RWPE2 (cell line): ENCODE measurements at regions not wholly inside any gene's neighbourhood (a gene's known extent, or its start where the extent isn't known, plus 50 kb on each side); places are given as distances from the start of the nearest gene placed in this dataset.

Experiments
- ATAC-seq: fragments of 200-7000 bp; cut with Tn5 transposase; 3 replicates; pipeline ENCODE4 v1.9.1; 2021; ENCODE audit warnings: low read depth
- DNase-seq: peaks from one replicate; pipeline ENCODE4 v3.0.0-alpha.2; 2020; ENCODE audit warnings: low spot score
- H3K27ac ChIP-seq: fragments of 450-650 bp; 2 replicates; pipeline ENCODE4 v1.5.1; 2017; ENCODE audit warnings: mild to moderate bottlenecking; ENCODE audit not compliant: poor library complexity, severe bottlenecking
- H3K27me3 ChIP-seq: fragments of 250-450 bp; sonication (Bioruptor Pico); 2 replicates; pipeline ENCODE4 v1.5.1; 2021; ENCODE audit warnings: mild to moderate bottlenecking, moderate library complexity; ENCODE audit not compliant: insufficient read depth, poor library complexity, severe bottlenecking
- H3K36me3 ChIP-seq: fragments of 250-450 bp; sonication (Bioruptor Pico); 2 replicates; pipeline ENCODE4 v1.5.1; 2020; ENCODE audit warnings: low read depth, mild to moderate bottlenecking, moderate library complexity
- H3K4me1 ChIP-seq: fragments of 250-450 bp; sonication (Bioruptor Pico); 2 replicates; pipeline ENCODE4 v1.5.1; 2021; ENCODE audit warnings: mild to moderate bottlenecking, moderate library complexity; ENCODE audit not compliant: insufficient read depth, poor library complexity, severe bottlenecking
- H3K4me3 ChIP-seq: fragments of 250-450 bp; sonication (Bioruptor Pico); 2 replicates; pipeline ENCODE4 v1.5.1; 2021; ENCODE audit warnings: mild to moderate bottlenecking, moderate library complexity; ENCODE audit not compliant: severe bottlenecking
- H3K9me3 ChIP-seq: fragments of 250-450 bp; sonication (Bioruptor Pico); 2 replicates; pipeline ENCODE4 v1.5.1; 2021; ENCODE audit warnings: mild to moderate bottlenecking, moderate library complexity; ENCODE audit not compliant: severe bottlenecking
- TF ChIP-seq, protein P1 (sequence below): fragments of 450-650 bp; IDR thresholded peaks from one replicate; pipeline ENCODE4 v1.5.1; 2017; ENCODE audit warnings: mild to moderate bottlenecking, moderate library complexity; ENCODE audit not compliant: poor library complexity, severe bottlenecking

GRCh38 chr9:20012232-20012631, 223.4 kb upstream of the SLC24A2 start:
- H3K36me3 ChIP-seq, result no peaks in the 10 kb centered on the region
- H3K27me3 ChIP-seq, result no peaks in the 10 kb centered on the region
- ATAC-seq (no peak), DNase-seq (no peak)
- no peaks in the 10 kb centered on the region for H3K9me3 ChIP-seq
- H3K4me3 ChIP-seq, result no peak overlapping the region
- TF ChIP-seq, protein P1, sequence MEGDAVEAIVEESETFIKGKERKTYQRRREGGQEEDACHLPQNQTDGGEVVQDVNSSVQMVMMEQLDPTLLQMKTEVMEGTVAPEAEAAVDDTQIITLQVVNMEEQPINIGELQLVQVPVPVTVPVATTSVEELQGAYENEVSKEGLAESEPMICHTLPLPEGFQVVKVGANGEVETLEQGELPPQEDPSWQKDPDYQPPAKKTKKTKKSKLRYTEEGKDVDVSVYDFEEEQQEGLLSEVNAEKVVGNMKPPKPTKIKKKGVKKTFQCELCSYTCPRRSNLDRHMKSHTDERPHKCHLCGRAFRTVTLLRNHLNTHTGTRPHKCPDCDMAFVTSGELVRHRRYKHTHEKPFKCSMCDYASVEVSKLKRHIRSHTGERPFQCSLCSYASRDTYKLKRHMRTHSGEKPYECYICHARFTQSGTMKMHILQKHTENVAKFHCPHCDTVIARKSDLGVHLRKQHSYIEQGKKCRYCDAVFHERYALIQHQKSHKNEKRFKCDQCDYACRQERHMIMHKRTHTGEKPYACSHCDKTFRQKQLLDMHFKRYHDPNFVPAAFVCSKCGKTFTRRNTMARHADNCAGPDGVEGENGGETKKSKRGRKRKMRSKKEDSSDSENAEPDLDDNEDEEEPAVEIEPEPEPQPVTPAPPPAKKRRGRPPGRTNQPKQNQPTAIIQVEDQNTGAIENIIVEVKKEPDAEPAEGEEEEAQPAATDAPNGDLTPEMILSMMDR, result no peak
- H3K27ac ChIP-seq, result no peak overlapping the region
- H3K4me1 ChIP-seq, result no peaks in the 10 kb centered on the region

- no peak for ATAC-seq
- no peak overlapping the region for H3K27ac ChIP-seq
- no peaks in the 10 kb centered on the region for H3K9me3 ChIP-seq
- H3K27me3 ChIP-seq, result no peaks in the 10 kb centered on the region
- H3K4me1 ChIP-seq, result no peaks in the 10 kb centered on the region
- DNase-seq, result no peak
- no peak overlapping the region for H3K4me3 ChIP-seq
- TF ChIP-seq, protein P1, result no peak
- no peaks in the 10 kb centered on the region for H3K36me3 ChIP-seq
Measured at GRCh38 chr9:20009606-20010005, 220.8 kb upstream of the SLC24A2 start.

DNA sequence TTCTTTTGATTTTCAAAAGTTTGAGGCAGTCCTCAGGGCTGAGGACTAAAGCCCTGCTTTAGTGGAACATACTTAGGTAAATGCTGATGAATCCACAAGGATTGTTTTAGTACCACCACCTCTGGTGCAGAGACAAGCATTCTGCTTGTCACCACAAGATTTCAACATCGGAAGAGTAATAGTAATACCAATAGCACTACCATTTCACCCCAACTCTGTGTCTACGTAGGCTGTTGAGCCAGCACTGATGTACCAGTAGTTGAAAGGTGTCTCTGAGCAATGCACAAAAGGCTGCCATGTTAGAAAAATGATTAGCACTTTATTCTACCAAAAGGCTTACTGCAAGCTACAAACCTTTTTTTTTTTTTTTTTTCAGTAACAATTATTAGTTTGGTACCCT, 213.2 kb upstream of the SLC24A2 start:
- no peaks in the 10 kb centered on the region for H3K27me3 ChIP-seq
- DNase-seq (no peak), ATAC-seq (no peak)
- no peak overlapping the region for H3K27ac ChIP-seq
- peaks cover 25% of the 10 kb centered on the region for H3K4me1 ChIP-seq
- no peak overlapping the region for H3K4me3 ChIP-seq
- no peaks in the 10 kb centered on the region for H3K9me3 ChIP-seq
- TF ChIP-seq, protein P1, result no peak
- H3K36me3 ChIP-seq, result no peaks in the 10 kb centered on the region

GRCh38 chr9:20001058-20001457, 212.2 kb upstream of the SLC24A2 start:
- Histone ChIP-seq H3K27ac (no peak overlapping the region), H3K9me3 (no peaks in the 10 kb centered on the region), H3K4me3 (no peak overlapping the region), H3K4me1 (peaks cover 25% of the 10 kb centered on the region), H3K36me3 (no peaks in the 10 kb centered on the region), H3K27me3 (no peaks in the 10 kb centered on the region)
- DNase-seq, result no peak
- TF ChIP-seq, protein P1, result no peak
- ATAC-seq, result no peak

DNA sequence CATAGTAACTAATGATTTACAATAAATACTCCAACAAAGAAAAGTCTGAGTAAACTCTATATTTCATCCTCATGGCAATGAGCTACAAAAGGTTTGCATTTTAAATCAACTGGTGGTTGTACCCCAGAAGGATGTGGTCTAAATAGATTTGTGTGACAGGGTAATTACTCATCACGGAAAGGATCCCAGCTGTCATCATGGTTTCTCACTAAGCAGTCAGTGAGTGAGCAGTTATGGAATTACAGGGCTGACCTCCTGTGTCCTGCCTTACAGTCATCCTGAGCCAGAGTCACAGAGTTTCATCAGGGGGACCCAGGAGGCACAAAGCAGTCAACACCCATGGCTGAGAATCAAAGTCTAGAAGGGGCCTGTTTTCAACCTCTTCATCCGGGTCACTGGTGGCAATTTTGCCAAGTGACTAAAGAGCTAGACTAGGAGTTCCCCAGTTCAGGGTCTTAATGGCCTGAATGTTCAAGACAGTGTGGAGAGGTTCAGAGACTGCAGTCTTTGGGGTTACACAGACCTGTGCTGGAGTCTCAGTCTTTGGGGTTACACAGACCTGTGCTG, 210.7 kb upstream of the SLC24A2 start:
- Histone ChIP-seq H3K4me3 (no peak overlapping the region), H3K9me3 (no peaks in the 10 kb centered on the region), H3K36me3 (no peaks in the 10 kb centered on the region), H3K27ac (peak overlapping the region; percentile 94), H3K4me1 (peaks cover 25% of the 10 kb centered on the region), H3K27me3 (no peaks in the 10 kb centered on the region)
- TF ChIP-seq, protein P1, result no peak
- ATAC-seq (peak; percentile 98), DNase-seq (peak; percentile 62)
